ENCODE measurements at regions not wholly inside any gene's neighbourhood (a gene's known extent, or its start where the extent isn't known, plus 50 kb on each side); places are given as distances from the start of the nearest gene placed in this dataset.

DNA sequence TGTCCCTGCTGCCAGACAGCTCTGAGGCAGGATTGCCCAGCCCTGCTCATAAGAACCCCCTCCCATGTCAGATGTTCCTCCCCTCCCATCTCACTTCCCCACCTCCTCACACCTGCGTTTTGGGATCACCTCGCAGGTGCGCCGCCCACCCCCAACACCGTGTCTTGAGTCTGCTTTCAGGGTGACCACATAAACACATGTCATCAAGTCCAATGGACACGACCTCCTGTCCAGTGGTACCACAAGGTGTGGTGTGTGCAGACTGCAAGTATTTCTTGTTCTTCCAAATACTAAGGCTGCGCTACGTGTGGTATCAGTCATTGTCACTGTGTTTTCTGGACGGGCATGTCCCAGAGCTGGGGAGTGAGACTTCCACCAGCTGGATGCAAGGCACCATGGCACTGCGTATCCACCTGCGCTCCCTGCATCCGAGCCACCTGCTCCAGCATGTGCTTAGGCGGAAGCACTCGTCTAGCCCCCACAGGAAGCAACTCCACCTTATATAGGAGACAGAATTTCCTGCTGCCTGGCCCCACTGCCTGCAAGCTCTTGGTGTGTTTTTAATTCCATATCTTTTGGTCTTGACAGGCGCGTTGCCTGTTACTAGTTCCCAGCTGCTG lies 119.7 kb upstream of the NXT1 start:
- H3K27ac ChIP-seq: no peak overlapping the region
- no peak for TF ChIP-seq CTCF (conservative IDR thresholded peaks at IDR 0.05)

- TF ChIP-seq CTCF (conservative IDR thresholded peaks at IDR 0.05): no peak
- no peak overlapping the region for H3K27ac ChIP-seq
These were observed 120.6 kb upstream of the NXT1 start for GRCh38 chr20:23229989-23230388.

DNA sequence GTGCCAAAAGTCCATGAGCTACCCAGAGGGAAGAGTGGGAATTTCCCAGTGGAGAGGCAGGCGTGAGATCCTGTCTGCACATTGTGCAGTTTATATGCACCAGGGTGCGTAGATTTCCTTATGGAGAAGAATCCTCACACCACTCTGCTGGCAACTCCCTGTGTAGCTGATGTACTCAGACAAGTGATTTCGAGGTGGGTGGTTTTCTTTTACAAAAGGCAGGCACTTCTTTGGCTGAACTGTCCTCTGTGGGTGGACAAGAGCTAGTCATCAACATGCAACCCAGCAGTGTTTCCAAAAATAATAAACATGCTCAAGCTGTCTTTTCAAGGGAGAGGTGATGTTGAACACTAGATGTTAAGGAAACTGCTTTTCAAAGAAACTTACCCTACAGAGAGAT lies 121.7 kb upstream of the NXT1 start:
- no peak overlapping the region for H3K27ac ChIP-seq
- TF ChIP-seq CTCF (conservative IDR thresholded peaks at IDR 0.05): no peak

DNA sequence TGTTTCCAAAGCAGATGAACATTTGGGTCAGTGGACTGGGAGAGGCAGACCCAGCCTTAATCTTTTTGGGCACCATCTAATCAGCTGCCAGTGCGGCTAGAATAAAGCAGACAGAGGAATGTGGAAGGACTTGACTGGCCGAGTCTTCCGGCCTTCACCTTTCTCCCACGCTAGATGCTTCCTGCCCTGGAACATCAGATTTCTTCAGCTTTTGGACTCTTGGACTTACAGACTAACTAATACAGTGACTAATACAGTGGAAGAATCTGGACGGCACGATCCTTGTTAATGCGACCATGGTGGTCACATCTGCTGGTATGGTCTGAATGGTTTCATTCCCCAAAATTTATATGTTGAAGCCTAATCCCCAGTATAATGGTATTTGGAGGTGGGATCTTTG lies 122.6 kb upstream of the NXT1 start:
- no peak for TF ChIP-seq CTCF (conservative IDR thresholded peaks at IDR 0.05)
- H3K27ac ChIP-seq: no peak overlapping the region

- no peak overlapping the region for H3K27ac ChIP-seq
- no peak for TF ChIP-seq CTCF (conservative IDR thresholded peaks at IDR 0.05)
These were observed 123.3 kb upstream of the NXT1 start for GRCh38 chr20:23227274-23227673.

- H3K27ac ChIP-seq: no peak overlapping the region
- TF ChIP-seq CTCF (conservative IDR thresholded peaks at IDR 0.05): no peak
These were observed 123.9 kb upstream of the NXT1 start for GRCh38 chr20:23226612-23227265.

GRCh38 chr20:23225407-23226060 lies 125.1 kb upstream of the NXT1 start:
- TF ChIP-seq CTCF (conservative IDR thresholded peaks at IDR 0.05): no peak
- no peak overlapping the region for H3K27ac ChIP-seq
